GM18505 (cell line): ENCODE measurements at regions not wholly inside any gene's neighbourhood (a gene's known extent, or its start where the extent isn't known, plus 50 kb on each side); places are given as distances from the start of the nearest gene placed in this dataset.
"Not testable (repeated sequence)": the region's sequence is repeated elsewhere in the genome, so short reads cannot be mapped to it uniquely, and the experiment has no call there.

ENCODE experiments used
- ATAC-seq: cut with Tn5 transposase; IDR thresholded peaks from one replicate; pipeline ENCODE4 v1.9.1; 2021; ENCODE audit not compliant: unreplicated experiment
- POLR2A ChIP-seq: IDR thresholded peaks from 4 replicates; pipeline ENCODE4 v1.6.1; 2011; ENCODE audit warnings: borderline replicate concordance; ENCODE audit not compliant: insufficient read depth, insufficient read length; ENCODE audit errors: extremely low read depth

DNA sequence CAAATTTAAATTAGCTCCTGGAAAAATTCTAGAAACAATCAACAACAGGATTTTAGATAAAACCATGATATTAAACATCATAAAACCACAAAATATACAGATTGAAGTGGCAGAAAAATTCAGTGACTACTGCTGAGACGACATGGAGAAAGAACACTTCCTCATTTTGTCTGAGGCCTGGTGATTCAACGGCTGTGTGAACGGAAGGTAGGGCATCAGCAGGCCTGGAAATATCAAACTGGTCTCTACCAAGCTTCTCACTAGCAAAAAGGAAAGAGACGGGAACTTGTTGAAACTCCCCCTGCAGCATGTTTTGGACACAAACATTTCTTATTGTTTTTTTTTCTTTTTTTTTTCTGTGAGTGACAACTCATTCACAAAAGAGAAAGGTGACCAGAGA lies 58.0 kb upstream of the AHI1 start:
- TF ChIP-seq POLR2A: no peak
- no peak for ATAC-seq

DNA sequence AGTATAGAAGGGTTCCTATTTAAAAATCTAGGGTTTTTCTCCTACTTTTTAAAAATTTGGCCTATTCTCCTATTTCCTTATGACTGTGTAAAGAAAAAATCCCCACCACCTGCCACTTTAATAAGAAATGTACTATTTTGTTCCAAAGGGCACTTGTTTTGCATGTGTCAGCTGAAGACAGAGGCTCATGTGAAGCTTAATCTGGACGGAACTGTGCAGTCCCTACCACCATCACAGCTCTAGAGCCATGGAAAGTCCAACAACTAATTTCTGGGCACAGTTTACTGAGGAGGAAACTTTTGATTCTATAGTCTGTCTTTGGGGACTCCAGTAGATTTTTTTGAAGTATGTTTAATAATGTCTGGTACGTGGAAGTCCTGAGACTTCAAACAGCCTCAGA lies 60.0 kb upstream of the AHI1 start:
- TF ChIP-seq POLR2A: no peak
- no peak for ATAC-seq

DNA sequence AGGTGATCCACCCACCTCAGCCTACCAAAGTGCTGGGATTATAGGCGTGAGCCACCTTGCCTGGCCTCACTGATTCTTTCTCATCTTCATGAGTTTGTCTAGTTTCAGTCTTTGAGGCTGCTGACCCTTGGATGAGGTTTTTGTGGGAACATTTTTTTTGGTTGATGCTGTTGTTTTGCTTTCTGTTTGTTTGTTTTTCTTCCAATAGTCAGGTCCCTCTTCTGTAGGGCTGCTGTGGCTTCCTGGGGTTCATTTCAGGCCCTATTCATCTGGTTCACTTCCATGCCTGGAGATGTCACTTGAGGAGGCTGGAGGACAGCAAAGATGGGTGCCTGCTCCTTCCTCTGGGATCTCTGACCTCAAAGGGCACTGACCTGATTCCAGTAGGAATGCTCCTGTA lies 68.1 kb upstream of the AHI1 start:
- ATAC-seq: not testable (repeated sequence)

DNA sequence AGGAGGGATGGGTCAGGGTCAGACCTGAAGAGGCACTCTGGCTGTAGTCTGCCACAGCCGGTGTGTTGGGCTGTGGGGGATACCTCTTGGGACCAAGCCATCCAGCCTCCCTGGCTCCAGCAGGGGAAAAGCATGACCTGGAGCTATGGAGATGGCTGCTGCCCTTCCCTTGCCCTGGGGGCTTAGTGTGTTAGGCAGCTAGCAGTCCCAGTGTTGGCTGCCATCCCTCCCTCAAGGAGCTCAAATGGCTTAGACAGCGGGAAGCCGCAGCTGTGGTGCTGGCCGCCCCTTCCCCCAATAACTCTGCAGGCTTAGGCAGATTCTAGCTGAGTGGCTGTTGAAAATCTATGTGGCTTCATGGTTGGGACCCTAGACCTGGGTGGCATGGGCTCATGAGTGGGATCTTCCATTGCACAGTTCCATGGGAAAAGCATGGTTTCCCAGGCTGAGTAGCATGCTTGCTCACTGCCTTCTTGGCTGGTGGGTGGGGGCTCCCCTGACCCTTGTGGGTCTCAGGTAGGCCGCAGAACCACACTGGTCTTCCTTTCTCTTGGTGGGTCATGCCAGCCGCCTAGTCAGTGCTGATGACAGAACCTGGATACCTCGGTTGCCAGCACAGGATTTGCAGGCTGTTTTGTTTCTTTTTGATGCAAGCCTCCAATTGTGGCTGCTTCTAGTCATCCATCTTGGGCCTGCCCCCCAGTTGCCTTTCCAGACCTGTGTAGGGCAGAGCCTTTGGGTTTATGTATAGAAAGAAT lies 69.0 kb upstream of the AHI1 start:
- TF ChIP-seq POLR2A: no peak
- ATAC-seq: no peak

DNA sequence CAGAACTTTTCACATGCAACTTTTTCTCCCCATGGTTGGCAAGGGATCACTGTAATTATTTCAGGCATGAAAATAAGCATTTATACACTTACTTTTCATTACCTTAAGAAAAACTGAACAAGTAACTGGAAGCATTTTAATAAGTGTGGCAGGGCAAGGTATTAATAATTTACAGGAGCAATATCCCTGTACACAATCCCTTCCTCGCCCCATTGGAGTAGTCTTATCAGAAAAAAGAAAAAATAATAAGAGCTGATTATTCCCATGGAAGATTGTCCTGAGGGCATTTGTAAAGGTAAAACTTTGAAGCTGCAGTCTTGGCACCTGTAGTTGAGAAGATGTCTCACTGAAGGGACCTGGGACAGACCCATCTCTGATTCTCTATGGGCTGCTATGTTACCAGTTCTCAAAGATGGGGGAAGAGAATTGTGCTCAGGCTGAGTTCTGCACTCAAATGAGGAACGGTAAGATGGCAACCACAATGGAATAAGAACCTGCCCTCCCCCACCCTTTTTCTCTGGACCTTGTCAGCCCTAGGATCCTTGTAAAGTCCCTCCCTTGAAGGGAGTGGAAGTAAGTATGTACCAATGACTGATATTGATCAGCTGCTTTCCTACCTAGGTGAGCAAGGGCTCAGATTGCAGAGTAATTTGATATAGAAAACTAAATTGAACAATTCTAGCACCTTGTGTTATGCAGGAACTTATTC lies 70.0 kb upstream of the AHI1 start:
- no peak for ATAC-seq
- TF ChIP-seq POLR2A: no peak

DNA sequence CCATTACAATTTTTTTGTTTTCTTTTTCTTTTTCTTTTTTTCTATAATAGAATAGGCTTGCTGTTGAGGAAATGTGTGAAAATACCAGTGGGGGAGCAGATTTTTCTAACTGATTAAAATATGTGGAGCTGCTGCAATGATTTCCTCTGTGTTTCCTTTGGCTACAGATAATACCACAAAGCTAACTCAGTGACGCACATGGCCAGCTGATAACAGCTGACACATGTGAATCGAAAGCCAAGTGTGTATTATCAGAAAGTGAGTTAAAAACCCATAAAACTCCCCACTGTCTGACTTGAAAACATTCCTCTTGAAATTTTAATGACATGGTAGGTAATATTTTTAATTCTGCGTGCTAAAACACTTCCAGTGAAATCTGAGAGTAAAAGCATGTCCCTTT lies 70.8 kb upstream of the AHI1 start:
- peak; percentile 73 for ATAC-seq
- no peak for TF ChIP-seq POLR2A

DNA sequence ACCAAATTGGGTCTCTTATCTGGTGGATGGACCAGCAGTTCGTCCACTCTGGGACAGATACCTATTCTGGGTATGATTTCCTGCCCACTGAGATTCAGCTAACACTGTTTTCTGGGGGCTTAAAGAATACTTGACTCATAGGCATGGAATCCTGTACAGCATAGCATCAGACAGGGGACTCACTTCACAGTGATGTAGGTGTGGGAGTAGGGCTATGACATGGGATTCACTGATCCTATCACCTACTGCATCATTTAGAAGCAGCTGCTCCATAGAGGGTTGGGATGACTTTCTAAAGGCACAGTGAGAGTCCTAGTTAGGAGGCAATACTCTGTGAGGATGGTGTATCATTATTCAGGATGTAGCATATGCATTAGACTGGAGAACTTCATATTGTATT lies 74.5 kb upstream of the AHI1 start:
- no peak for ATAC-seq
- no peak for TF ChIP-seq POLR2A

DNA sequence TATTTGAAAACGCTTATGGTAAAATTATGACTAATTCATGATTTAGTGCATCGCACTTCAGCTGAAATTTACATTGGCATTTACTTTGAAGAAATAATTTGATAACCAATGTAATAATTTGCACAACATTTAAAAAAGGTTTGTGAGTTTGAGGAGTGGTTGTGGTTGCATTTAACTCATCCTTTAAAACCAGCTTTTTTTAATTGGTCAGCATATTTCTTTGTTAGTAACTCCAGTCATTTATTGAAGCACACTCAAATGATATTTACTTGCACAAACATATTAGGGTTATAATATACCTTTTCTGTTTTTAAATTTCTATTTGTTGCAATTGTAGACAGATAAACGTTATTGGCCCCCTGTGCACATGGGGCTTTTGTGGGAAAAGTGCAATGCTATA lies 78.1 kb upstream of the AHI1 start:
- no peak for ATAC-seq
- TF ChIP-seq POLR2A: no peak

DNA sequence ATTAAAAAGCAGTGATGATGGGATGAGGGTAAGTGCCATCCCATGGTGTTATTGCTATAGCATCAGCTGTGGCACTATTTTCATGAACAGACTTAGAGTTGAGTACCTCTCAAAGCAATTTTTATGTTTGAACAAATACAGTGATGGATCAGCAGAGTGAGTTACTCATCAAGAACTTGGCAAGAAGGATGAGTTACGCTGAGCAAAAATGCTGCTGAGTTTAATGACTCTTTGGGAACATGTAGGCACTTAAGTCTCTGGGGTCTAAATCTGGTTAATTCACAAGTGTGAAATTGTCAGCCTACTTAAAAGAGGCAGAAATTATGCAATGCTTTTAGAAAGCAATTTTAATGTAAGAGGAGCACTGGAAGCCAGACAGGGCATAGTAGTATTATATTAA lies 78.5 kb upstream of the AHI1 start:
- ATAC-seq: no peak
- TF ChIP-seq POLR2A: no peak

DNA sequence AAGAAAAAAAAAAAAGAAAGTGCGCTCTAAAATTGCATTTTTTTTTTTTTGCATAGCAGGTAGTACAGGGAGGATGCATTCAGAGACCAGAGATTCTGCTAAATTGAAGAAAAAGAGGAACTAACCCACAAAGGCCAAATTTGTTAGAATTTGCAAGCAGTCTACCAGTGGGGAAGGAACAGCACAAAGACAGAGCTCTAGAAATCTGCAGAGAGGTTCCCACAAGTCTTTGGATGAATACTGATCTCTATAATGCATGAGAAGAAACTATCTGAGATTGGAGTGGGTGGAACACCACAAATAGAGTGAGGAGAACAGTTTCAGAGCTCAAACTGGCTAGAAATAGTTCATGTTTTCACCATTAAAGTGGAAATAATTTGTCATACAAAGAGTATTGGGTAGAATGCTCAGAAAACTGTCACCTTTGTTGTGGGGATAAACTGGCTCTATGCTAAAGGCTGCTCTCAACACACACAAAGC lies 79.6 kb upstream of the AHI1 start:
- peak; percentile 92 for ATAC-seq
- no peak for TF ChIP-seq POLR2A

DNA sequence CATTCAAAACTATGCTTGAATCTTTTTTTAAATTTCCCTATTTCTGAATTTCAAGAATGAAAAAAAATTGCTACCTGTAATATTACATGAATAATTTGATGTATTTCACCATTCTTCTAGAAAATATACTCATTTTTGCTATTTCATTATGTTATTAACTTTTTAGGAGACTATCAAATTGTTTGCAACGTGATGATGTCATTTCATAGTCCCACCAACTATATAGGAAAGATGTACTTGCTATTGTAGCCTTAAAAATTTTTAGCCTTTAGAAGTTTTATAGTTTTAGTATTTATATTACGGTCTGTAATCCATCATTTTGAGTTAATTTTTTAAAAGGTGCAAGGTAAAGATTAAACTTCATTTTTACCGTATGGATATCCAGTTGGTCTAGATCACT lies 81.4 kb upstream of the AHI1 start:
- no peak for ATAC-seq
- TF ChIP-seq POLR2A: no peak

DNA sequence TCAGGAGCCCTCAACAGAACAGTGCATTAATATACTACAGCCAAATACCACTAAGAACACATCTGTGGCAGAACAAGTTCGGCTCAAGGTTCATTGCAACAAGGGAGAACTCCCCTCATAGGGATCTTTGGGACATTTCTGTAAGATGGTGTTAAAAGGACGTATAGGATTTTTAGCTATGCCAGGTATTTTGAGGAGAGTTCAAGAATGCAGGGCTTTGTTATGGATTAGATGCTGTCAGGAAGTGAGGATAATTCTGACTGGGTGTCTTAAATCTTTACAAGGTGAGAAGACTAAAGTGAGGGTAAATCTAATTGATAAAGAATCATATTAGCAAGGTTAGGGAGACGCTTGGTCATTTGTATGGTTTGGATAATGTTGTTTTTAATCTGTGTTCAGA lies 83.7 kb upstream of the AHI1 start:
- no peak for ATAC-seq
- no peak for TF ChIP-seq POLR2A

DNA sequence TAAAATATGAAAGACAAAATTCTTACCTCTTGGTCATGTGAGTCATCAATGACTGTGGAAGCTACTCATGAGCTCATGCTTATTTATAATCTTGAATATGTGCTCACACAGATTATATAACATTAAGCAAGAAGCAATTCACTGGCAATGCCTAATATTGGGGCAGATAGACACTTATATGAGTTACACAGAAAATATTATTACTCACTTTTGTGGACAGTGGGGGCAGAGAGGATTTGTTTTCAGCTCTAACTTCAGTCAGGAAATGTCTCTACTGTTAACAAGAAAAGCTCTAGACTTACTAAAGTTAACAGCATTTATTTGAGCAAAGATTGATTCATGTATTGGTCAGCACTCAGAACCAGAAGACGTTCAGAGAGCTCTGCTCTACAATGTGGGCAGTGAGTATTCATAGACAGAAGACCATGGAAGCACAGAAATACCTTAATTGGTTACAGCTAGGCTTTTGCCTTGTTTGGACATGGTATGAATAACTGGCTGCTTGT lies 85.8 kb upstream of the AHI1 start:
- no peak for TF ChIP-seq POLR2A
- no peak for ATAC-seq

DNA sequence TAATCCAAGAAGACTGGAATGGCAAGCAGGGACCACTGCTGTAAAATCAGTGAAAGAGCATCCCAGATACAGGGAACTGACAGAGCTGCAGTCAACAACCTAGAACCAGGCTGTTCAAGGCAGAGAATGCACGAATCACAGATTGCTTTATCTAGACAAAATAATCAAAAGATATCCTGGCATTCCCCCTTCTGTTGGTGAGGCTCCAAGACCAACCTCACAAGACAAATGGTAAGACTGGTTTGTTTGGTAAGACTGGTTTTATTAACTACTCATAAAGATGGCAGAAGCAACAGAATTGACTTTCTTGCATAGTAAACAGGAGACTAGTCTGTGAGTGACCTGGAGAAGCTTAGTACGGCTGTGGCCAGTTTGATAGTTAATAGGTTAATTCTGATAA lies 88.8 kb upstream of the AHI1 start:
- TF ChIP-seq POLR2A: no peak

DNA sequence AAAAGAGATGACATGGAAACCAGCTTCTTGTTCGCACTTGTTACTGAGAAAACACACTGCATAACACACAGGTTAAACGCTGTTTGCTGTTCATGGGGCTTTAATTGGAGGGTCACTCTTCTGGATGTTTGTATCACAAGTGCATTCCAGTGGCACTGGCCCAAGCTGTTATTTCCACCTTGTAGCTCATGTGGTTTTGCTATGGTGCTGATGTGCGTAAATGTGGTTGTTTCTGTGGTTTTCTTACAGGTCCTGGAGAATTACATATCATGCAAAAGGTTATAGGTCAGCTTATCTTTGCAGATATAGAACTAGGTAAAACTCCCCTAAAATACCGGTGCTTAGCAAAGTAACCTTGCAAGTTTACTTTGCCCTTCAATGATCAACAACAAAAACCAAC lies 89.3 kb upstream of the AHI1 start:
- ATAC-seq: no peak
- no peak for TF ChIP-seq POLR2A

More for the DNA sequence above, 88.8 kb upstream of the AHI1 start:
- ATAC-seq: no peak

DNA sequence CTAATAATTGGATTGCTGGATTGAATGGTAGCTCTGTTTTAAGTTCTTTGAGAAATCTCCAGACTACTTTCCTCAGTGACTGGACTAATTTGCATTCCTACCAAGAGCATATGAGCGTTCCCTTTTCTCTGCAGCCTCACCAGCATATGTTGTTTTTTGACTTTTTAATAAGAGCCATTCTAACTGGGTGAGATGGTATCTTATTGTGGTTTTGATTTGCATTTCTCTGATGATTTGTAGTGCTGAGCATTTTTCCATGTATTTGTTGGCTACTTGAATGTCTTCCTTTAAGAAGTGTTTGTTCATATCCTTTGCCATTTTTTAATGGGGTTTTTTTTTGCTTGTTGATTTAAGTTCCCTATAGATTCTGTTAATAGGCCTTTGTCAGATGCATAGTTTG lies 94.7 kb upstream of the AHI1 start:
- ATAC-seq: no peak
- TF ChIP-seq POLR2A: no peak
